VCaP (cell line): ENCODE measurements at regions not wholly inside any gene's neighbourhood (a gene's known extent, or its start where the extent isn't known, plus 50 kb on each side); places are given as distances from the start of the nearest gene placed in this dataset.
"Not testable (repeated sequence)": the region's sequence is repeated elsewhere in the genome, so short reads cannot be mapped to it uniquely, and the experiment has no call there.

Experiments used
- H3K27ac ChIP-seq: fragments of 450-650 bp; 2 replicates; pipeline ENCODE4 v1.5.1; 2017
- CTCF ChIP-seq: fragments of 450-650 bp; conservative IDR thresholded peaks from 2 replicates; pipeline ENCODE4 v1.5.1; 2017; ENCODE audit warnings: mild to moderate bottlenecking, moderate library complexity

DNA sequence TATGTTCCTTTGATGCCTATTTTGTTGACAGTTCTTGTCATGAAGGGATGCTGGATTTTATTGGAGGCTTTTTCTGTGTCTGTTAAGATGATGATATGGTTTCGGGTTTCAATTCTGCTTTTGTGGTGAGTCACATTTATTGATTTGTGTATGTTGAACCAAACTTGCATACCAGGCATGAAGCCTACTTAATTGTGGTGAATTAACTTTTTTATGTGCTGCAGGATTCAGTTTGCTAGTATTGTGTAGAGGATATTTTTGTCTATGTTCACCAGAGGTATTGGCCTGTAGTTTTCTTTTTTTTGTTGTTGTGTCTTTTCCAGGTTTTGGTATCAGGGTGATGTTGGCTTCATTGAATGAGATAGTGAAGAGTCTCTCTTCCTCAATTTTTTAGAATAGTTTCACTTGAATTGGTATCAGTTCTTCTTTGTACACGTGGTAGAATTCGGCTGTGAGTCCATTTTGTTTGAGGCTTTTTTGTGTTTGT is 345.9 kb downstream of the KIF20B start:
- TF ChIP-seq CTCF = no peak
- no peak overlapping the region for H3K27ac ChIP-seq

- no peak overlapping the region for H3K27ac ChIP-seq
- no peak for TF ChIP-seq CTCF
Observed at GRCh38 chr10:90051053-90051452, 349.7 kb downstream of the KIF20B start.

GRCh38 chr10:90051474-90051873 is 350.1 kb downstream of the KIF20B start:
- no peak for TF ChIP-seq CTCF
- H3K27ac ChIP-seq = no peak overlapping the region

GRCh38 chr10:90062786-90063185 is 361.4 kb downstream of the KIF20B start:
- no peak for TF ChIP-seq CTCF
- no peak overlapping the region for H3K27ac ChIP-seq

GRCh38 chr10:90064295-90064694 is 362.9 kb downstream of the KIF20B start:
- no peak for TF ChIP-seq CTCF
- H3K27ac ChIP-seq = no peak overlapping the region

DNA sequence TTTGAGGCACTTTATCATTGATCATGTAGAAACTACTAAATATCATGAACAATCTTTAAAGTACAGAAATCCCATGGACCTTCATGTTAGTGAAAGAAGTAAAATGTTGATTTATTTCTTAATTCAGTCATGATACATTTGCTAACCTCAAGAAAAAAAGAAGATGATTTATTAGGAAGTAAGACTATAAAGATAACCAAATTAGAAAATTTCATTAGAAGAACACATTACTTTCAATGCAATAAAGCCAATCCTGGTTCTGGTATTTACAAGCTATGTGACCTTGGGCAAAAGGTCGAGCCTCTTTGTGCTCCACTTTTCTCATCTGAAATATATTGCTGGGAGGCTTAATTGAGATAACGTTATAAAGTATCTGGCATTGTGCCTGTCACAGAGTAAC is 365.0 kb downstream of the KIF20B start:
- H3K27ac ChIP-seq = no peak overlapping the region
- no peak for TF ChIP-seq CTCF

DNA sequence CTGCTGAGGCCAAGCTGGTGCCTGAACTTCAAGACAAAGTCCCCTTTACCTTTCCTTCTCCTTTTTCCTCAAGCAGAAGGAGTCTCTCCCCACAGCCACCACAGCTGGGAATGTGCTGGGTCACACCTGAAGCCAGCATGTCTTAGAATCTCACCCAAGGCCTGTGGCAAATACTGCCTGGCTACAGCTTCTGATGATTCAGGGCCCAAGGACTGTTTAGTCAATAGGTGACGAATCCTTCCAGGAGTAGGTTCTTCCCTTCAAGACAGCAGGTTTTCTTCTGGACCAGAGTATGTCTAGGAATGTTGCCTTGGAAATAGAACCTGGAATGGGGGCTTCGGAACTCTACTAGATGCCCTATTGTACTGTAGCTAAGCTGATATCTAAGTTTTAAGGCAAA is 374.6 kb downstream of the KIF20B start:
- H3K27ac ChIP-seq = no peak overlapping the region
- no peak for TF ChIP-seq CTCF

DNA sequence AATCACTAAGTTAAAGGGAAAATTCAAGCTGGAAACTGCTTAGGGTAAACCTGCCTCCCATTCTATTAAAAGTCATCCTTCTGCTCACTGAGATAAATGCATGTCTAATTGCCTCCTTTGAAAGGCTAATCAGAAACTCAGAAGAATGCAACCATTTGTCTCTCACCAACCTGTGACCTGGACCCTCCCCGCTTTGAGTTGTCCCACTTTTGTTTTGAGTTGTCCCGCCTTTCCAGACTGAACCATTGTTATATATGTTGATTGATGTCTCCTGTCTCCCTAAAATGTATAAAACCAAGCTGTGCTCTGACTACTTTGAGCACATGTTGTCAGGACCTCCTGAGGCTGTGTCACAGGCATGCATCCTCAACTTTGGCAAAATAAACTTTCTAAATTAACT is 378.4 kb downstream of the KIF20B start:
- no peak for TF ChIP-seq CTCF
- H3K27ac ChIP-seq = no peak overlapping the region

DNA sequence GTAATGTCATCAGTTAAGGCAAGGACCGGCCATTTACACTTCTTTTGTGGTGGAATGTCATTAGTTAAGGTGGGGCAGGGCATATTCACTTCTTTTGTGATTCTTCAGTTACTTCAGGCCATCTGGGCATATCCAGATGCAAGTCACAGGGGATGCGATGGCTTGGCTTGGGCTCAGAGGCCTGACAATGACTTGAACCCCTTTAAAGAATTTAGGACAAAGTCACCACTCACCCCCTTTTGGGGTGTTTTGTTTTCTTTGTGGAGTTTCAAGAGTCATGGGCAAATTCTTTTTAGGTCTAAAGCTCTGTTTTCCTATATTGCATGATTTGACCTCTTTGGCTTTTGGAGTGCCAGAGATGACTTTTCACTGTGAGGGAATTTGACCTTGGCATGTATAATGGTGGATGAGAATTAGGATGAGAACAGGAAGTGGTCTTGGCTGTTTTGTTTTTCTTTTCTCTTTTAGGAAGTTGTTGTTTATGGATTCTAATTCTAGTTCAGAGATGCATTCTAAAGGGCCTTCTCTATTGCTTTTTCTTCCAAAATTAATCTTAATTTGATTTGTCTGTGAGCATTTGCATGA is 385.3 kb downstream of the KIF20B start:
- not testable (repeated sequence) for H3K27ac ChIP-seq
